ENCODE measurements at regions not wholly inside any gene's neighbourhood (a gene's known extent, or its start where the extent isn't known, plus 50 kb on each side); places are given as distances from the start of the nearest gene placed in this dataset.
"Not testable (repeated sequence)": the region's sequence is repeated elsewhere in the genome, so short reads cannot be mapped to it uniquely, and the experiment has no call there.

GRCh38 chr5:51156222-51156621 lies 227.0 kb upstream of the ISL1 start:
- TF ChIP-seq CTCF (conservative IDR thresholded peaks at IDR 0.05; ENCODE audit: low read depth, low read length), result no peak
- Histone ChIP-seq H3K4me3 (IDR thresholded peaks at IDR 0.05; ENCODE audit: insufficient read depth, low read depth, low read length) (no peak overlapping the region), H3K27ac (no peak overlapping the region), H3K4me2 (no peak overlapping the region), H2AFZ (ENCODE audit: low read depth) (no peak overlapping the region), H3K27me3 (ENCODE audit: insufficient read depth, low read depth) (no peaks in the 10 kb centered on the region), H3K4me1 (ENCODE audit: low read depth, poor library complexity, severe bottlenecking) (no peaks in the 10 kb centered on the region), H3K36me3 (ENCODE audit: insufficient read depth) (no peaks in the 10 kb centered on the region), H4K20me1 (ENCODE audit: insufficient read depth) (no peaks in the 10 kb centered on the region), H3K9ac (no peak overlapping the region), H3K79me2 (ENCODE audit: insufficient read depth, low read depth) (no peaks in the 10 kb centered on the region)

- no peaks in the 10 kb centered on the region for H3K36me3 ChIP-seq (ENCODE audit: insufficient read depth)
- H4K20me1 ChIP-seq (ENCODE audit: insufficient read depth), result no peaks in the 10 kb centered on the region
- H3K27me3 ChIP-seq (ENCODE audit: insufficient read depth, low read depth), result no peaks in the 10 kb centered on the region
- no peaks in the 10 kb centered on the region for H3K79me2 ChIP-seq (ENCODE audit: insufficient read depth, low read depth)
- no peak overlapping the region for H2AFZ ChIP-seq (ENCODE audit: low read depth)
- no peak overlapping the region for H3K9ac ChIP-seq
- H3K4me2 ChIP-seq, result no peak overlapping the region
- TF ChIP-seq CTCF (conservative IDR thresholded peaks at IDR 0.05; ENCODE audit: low read depth, low read length), result no peak
- no peaks in the 10 kb centered on the region for H3K4me1 ChIP-seq (ENCODE audit: low read depth, poor library complexity, severe bottlenecking)
- no peak overlapping the region for H3K4me3 ChIP-seq (IDR thresholded peaks at IDR 0.05; ENCODE audit: insufficient read depth, low read depth, low read length)
- H3K27ac ChIP-seq, result no peak overlapping the region
Measured at GRCh38 chr5:51156838-51157237, 226.4 kb upstream of the ISL1 start.

- no peak for TF ChIP-seq CTCF (conservative IDR thresholded peaks at IDR 0.05; ENCODE audit: low read depth, low read length)
- Histone ChIP-seq H3K27me3 (ENCODE audit: insufficient read depth, low read depth) (no peaks in the 10 kb centered on the region), H3K4me1 (ENCODE audit: low read depth, poor library complexity, severe bottlenecking) (no peaks in the 10 kb centered on the region), H3K9ac (no peak overlapping the region), H3K79me2 (ENCODE audit: insufficient read depth, low read depth) (no peaks in the 10 kb centered on the region), H2AFZ (ENCODE audit: low read depth) (no peak overlapping the region), H3K36me3 (ENCODE audit: insufficient read depth) (no peaks in the 10 kb centered on the region), H3K4me3 (IDR thresholded peaks at IDR 0.05; ENCODE audit: insufficient read depth, low read depth, low read length) (no peak overlapping the region), H3K27ac (no peak overlapping the region), H4K20me1 (ENCODE audit: insufficient read depth) (no peaks in the 10 kb centered on the region), H3K4me2 (no peak overlapping the region)
Measured at GRCh38 chr5:51159164-51159563, 224.1 kb upstream of the ISL1 start.

GRCh38 chr5:51159606-51160005 lies 223.6 kb upstream of the ISL1 start:
- Histone ChIP-seq H3K9ac (no peak overlapping the region), H3K27me3 (ENCODE audit: insufficient read depth, low read depth) (no peaks in the 10 kb centered on the region), H4K20me1 (ENCODE audit: insufficient read depth) (no peaks in the 10 kb centered on the region), H3K27ac (no peak overlapping the region), H3K4me1 (ENCODE audit: low read depth, poor library complexity, severe bottlenecking) (no peaks in the 10 kb centered on the region), H3K4me3 (IDR thresholded peaks at IDR 0.05; ENCODE audit: insufficient read depth, low read depth, low read length) (no peak overlapping the region), H2AFZ (ENCODE audit: low read depth) (no peak overlapping the region), H3K4me2 (no peak overlapping the region), H3K79me2 (ENCODE audit: insufficient read depth, low read depth) (no peaks in the 10 kb centered on the region), H3K36me3 (ENCODE audit: insufficient read depth) (no peaks in the 10 kb centered on the region)
- TF ChIP-seq CTCF (conservative IDR thresholded peaks at IDR 0.05; ENCODE audit: low read depth, low read length), result no peak

- no peaks in the 10 kb centered on the region for H3K4me1 ChIP-seq (ENCODE audit: low read depth, poor library complexity, severe bottlenecking)
- TF ChIP-seq CTCF (conservative IDR thresholded peaks at IDR 0.05; ENCODE audit: low read depth, low read length), result no peak
- H3K79me2 ChIP-seq (ENCODE audit: insufficient read depth, low read depth), result no peaks in the 10 kb centered on the region
- H4K20me1 ChIP-seq (ENCODE audit: insufficient read depth), result no peaks in the 10 kb centered on the region
- no peak overlapping the region for H3K4me2 ChIP-seq
- H3K4me3 ChIP-seq (IDR thresholded peaks at IDR 0.05; ENCODE audit: insufficient read depth, low read depth, low read length), result no peak overlapping the region
- H2AFZ ChIP-seq (ENCODE audit: low read depth), result no peak overlapping the region
- no peaks in the 10 kb centered on the region for H3K27me3 ChIP-seq (ENCODE audit: insufficient read depth, low read depth)
- no peak overlapping the region for H3K9ac ChIP-seq
- no peak overlapping the region for H3K27ac ChIP-seq
- no peaks in the 10 kb centered on the region for H3K36me3 ChIP-seq (ENCODE audit: insufficient read depth)
Measured at GRCh38 chr5:51162245-51162644, 221.0 kb upstream of the ISL1 start.

- not testable (repeated sequence) for H3K4me2 ChIP-seq; H3K36me3 ChIP-seq (ENCODE audit: insufficient read depth); H3K4me3 ChIP-seq (IDR thresholded peaks at IDR 0.05; ENCODE audit: insufficient read depth, low read depth, low read length); H3K79me2 ChIP-seq (ENCODE audit: insufficient read depth, low read depth); H3K27ac ChIP-seq; H3K4me1 ChIP-seq (ENCODE audit: low read depth, poor library complexity, severe bottlenecking); H3K27me3 ChIP-seq (ENCODE audit: insufficient read depth, low read depth); H4K20me1 ChIP-seq (ENCODE audit: insufficient read depth); H2AFZ ChIP-seq (ENCODE audit: low read depth); H3K9ac ChIP-seq
Measured at GRCh38 chr5:51165621-51166020, 217.6 kb upstream of the ISL1 start.

Measured in KMS-11 (cell line).